Heart left ventricle (tissue), 16 donors: ENCODE measurements at regions not wholly inside any gene's neighbourhood (a gene's known extent, or its start where the extent isn't known, plus 50 kb on each side); places are given as distances from the start of the nearest gene placed in this dataset.

Source experiments
- ATAC-seq, 4 donors: fragments of 200-7000 bp; cut with Tn5 transposase; one replicate each; pipeline ENCODE4 v1.9.1; 2020 to 2022; ENCODE audit warnings: moderate library complexity in 4 of 4, mild to moderate bottlenecking in 3 of 4, moderate number of reproducible peaks in 1 of 4
- DNase-seq, 5 donors: peaks; one replicate each; pipeline ENCODE4 v3.0.0-alpha.2; 2020
- H3K27ac ChIP-seq, 12 donors: fragments of 200-600 bp; sonication (generic) in 4 of 12; one replicate each; pipeline versions ENCODE4 v1.5.0 to v1.8.0; 2016 to 2022; ENCODE audit warnings: mild to moderate bottlenecking in 2 of 12
- H3K27me3 ChIP-seq, 9 donors: fragments of 200-600 bp; sonication (generic) in 2 of 9; one replicate each; pipeline versions ENCODE4 v1.5.1 to v1.8.0; 2016 to 2022; ENCODE audit warnings: mild to moderate bottlenecking in 3 of 9
- H3K36me3 ChIP-seq, 9 donors: fragments of 200-600 bp; sonication (generic) in 2 of 9; one replicate each; pipeline versions ENCODE4 v1.5.0 to v1.8.0; 2018 to 2022; ENCODE audit warnings: mild to moderate bottlenecking in 2 of 9
- H3K4me1 ChIP-seq, 12 donors: fragments of 200-600 bp; sonication (generic) in 4 of 12; one replicate each; pipeline versions ENCODE4 v1.5.0 to v1.8.0; 2016 to 2022; ENCODE audit warnings: mild to moderate bottlenecking in 3 of 12
- H3K4me3 ChIP-seq, 12 donors: fragments of 200-600 bp; sonication (generic) in 4 of 12; one replicate each; pipeline versions ENCODE4 v1.5.0 to v1.8.0; 2017 to 2022; ENCODE audit warnings: mild to moderate bottlenecking in 9 of 12, moderate library complexity in 4 of 12
- H3K9me3 ChIP-seq, 12 donors: fragments of 200-600 bp; sonication (generic) in 4 of 12; one replicate each; pipeline versions ENCODE4 v1.5.0 to v1.8.0; 2016 to 2022; ENCODE audit warnings: mild to moderate bottlenecking in 1 of 12
- CTCF ChIP-seq, 12 donors: fragments of 200-600 bp; sonication (generic) in 4 of 12; IDR thresholded peaks; one replicate each; pipeline versions ENCODE4 v1.5.0 to v1.8.0; 2018 to 2022; ENCODE audit warnings: antibody characterized with exemption in 12 of 12, mild to moderate bottlenecking in 5 of 12
- POLR2A ChIP-seq, 2 donors: fragments of 450-650 bp; IDR thresholded peaks; one replicate each; pipeline ENCODE4 v1.6.1; 2017; ENCODE audit warnings: antibody characterized with exemption in 2 of 2, mild to moderate bottlenecking in 2 of 2, moderate library complexity in 2 of 2
- WGBS, 4 donors: extraction: QIAGEN DNeasy Blood & Tissue Kit in 2 of 4; methylation state at CpG; one replicate each; pipeline versions ENCODE4 v1.1.5 to v1.1.7; 2013 to 2018; 5-methylcytosine and 5-hydroxymethylcytosine counted together
- intact Hi-C, 10 donors: fragments of 100-400 bp; cut with DNase I; formaldehyde crosslinking; loops; one replicate each; pipeline versions ENCODE4 v1.11.1 to v1.14.2; 2022
- donor health status: ischemic (EF 13 %, LVEDD 7.1; RV severe dilation, severe dysfunction).
- donor health status: healthy with polysubstance abuse.
- donor health status: DM: no; HTN: yes; CAD: no.
- donor health status: DM: no; HTN: no; CAD: no.
- donor health status: ischemic (EF 25% LVEDD 6.9; RV normal size, moderate dysfunction).
- donor health status: ischemic (EF 25% LVEDD 5.7; RV mildly dilated, moderate dysfunction).
- donor health status: healthy.
- donor health status: DM: yes; HTN: yes; CAD: no.
- donor health status: ischemic (EF 35%, LVEDD 5.7; RV mildly dilated, moderate dysfunction).
- donor health status: nonischemic (EF 11% LVEDD 7.7; RV severe dilation, severe dysfunction).
- donor health status: DM: yes; HTN: yes; CAD: no.
- donor health status: PGD.
- donor health status: ischemic (EF 29% LVEDD 5.4; RV normal size, mild dysfunction).
- donor health status: nonischemic (EF 23%, LVEDD 6.1; RV moderate dilation, normal function).

GRCh38 chr10:78794736-78795455 lies 273.9 kb upstream of the ZMIZ1 start:
- no peak for TF ChIP-seq CTCF (IDR thresholded peaks at IDR 0.05)
- Histone ChIP-seq H3K4me1 (no peaks in the 10 kb centered on the region), H3K4me3 (no peak overlapping the region), H3K9me3 (peaks cover 0 to 12% (median 0%) of the 10 kb centered on the region in 12 donors), H3K27me3 (no peaks in the 10 kb centered on the region), H3K27ac (no peak overlapping the region), H3K36me3 (no peaks in the 10 kb centered on the region)
- DNase-seq, result no peak
- WGBS, 4 donors, result 77 to 79% (median 78%) methylated on average over 7 of the region's 7 CpGs
- no peak for ATAC-seq
- intact Hi-C loops, result no loop called here

- intact Hi-C loops, result no loop called here
- DNase-seq, result no peak
- H3K36me3 ChIP-seq, result no peaks in the 10 kb centered on the region
- TF ChIP-seq POLR2A (IDR thresholded peaks at IDR 0.05) (no peak), CTCF (IDR thresholded peaks at IDR 0.05) (no peak)
- H3K4me1 ChIP-seq, result peaks cover 0 to 26% (median 19%) of the 10 kb centered on the region in 12 donors
- 91 to 94% (median 92%) methylated on average over 6 of the region's 6 CpGs for WGBS, 4 donors
- H3K9me3 ChIP-seq, result no peaks in the 10 kb centered on the region
- no peak for ATAC-seq
- no peaks in the 10 kb centered on the region for H3K27me3 ChIP-seq
- H3K27ac ChIP-seq, result no peak overlapping the region
- H3K4me3 ChIP-seq, result no peak overlapping the region
Observed at GRCh38 chr10:78798976-78799730, 269.6 kb upstream of the ZMIZ1 start.

GRCh38 chr10:78800006-78800405 lies 268.8 kb upstream of the ZMIZ1 start:
- 92 to 94% (median 93%) methylated on average over 4 to 5 of the region's 5 CpGs for WGBS, 4 donors
- TF ChIP-seq CTCF (IDR thresholded peaks at IDR 0.05), result no peak
- no peak for TF ChIP-seq POLR2A (IDR thresholded peaks at IDR 0.05)
- no peak for ATAC-seq
- intact Hi-C loops, result loop anchor here in 3 of 10 donors (10.0 kb wide), 2 partner anchors 175 to 265 kb away; partner anchors contain the start of gene ZMIZ1 (in 2 of the 3)
- Histone ChIP-seq H3K27me3 (no peaks in the 10 kb centered on the region), H3K9me3 (no peaks in the 10 kb centered on the region), H3K36me3 (no peaks in the 10 kb centered on the region), H3K4me1 (peaks cover 0 to 35% (median 27%) of the 10 kb centered on the region in 12 donors), H3K4me3 (no peak overlapping the region), H3K27ac (no peak overlapping the region)
- no peak for DNase-seq
